H9 (cell line): ENCODE measurements at regions not wholly inside any gene's neighbourhood (a gene's known extent, or its start where the extent isn't known, plus 50 kb on each side); places are given as distances from the start of the nearest gene placed in this dataset.

Experiments
- DNase-seq: peaks from one replicate; pipeline ENCODE4 v3.0.0-alpha.2; 2017
- H2AFZ ChIP-seq: one replicate; pipeline ENCODE4 v1.6.1; 2013; ENCODE audit warnings: mild to moderate bottlenecking, low read length, control low read depth, moderate library complexity
- H2AK5ac ChIP-seq: 2 replicates; pipeline ENCODE4 v1.6.1; 2013; ENCODE audit warnings: low read length, control low read depth, mixed read lengths; ENCODE audit not compliant: insufficient read length
- H2BK120ac ChIP-seq: one replicate; pipeline ENCODE4 v1.6.1; 2013; ENCODE audit warnings: low read depth, mild to moderate bottlenecking, low read length, control low read depth, inconsistent platforms; ENCODE audit not compliant: poor library complexity, severe bottlenecking
- H2BK12ac ChIP-seq: 2 replicates; pipeline ENCODE4 v1.6.1; 2013; ENCODE audit warnings: low read length, control low read depth, mixed read lengths, low read depth; ENCODE audit not compliant: insufficient read length
- H2BK15ac ChIP-seq: 2 replicates; pipeline ENCODE4 v1.6.1; 2013; ENCODE audit warnings: low read depth, low read length, control low read depth
- H2BK20ac ChIP-seq: one replicate; pipeline ENCODE4 v1.6.1; 2013; ENCODE audit warnings: low read depth, mild to moderate bottlenecking, low read length, control low read depth, inconsistent platforms; ENCODE audit not compliant: poor library complexity, severe bottlenecking
- H2BK5ac ChIP-seq: 2 replicates; pipeline ENCODE4 v1.6.1; 2013; ENCODE audit warnings: low read length, control low read depth, mixed read lengths; ENCODE audit not compliant: insufficient read length
- H3K14ac ChIP-seq: 2 replicates; pipeline ENCODE4 v1.6.1; 2013; ENCODE audit warnings: low read length, control low read depth; ENCODE audit not compliant: insufficient read depth
- H3K18ac ChIP-seq: 2 replicates; pipeline ENCODE4 v1.6.1; 2013; ENCODE audit warnings: low read depth, mild to moderate bottlenecking, mixed read lengths, low read length, control low read depth; ENCODE audit not compliant: insufficient read length
- H3K23ac ChIP-seq: 2 replicates; pipeline ENCODE4 v1.6.1; 2013; ENCODE audit warnings: low read length, control low read depth, mixed read lengths, low read depth; ENCODE audit not compliant: insufficient read length
- H3K23me2 ChIP-seq: 2 replicates; pipeline ENCODE4 v1.6.1; 2013; ENCODE audit warnings: low read depth, mild to moderate bottlenecking, mixed read lengths, low read length, control low read depth; ENCODE audit not compliant: insufficient read length, poor library complexity, severe bottlenecking
- H3K27ac ChIP-seq: 2 replicates; pipeline ENCODE4 v1.5.1; 2013; ENCODE audit warnings: low read length, control low read depth, mixed read lengths, low read depth; ENCODE audit not compliant: insufficient read length
- H3K27me3 ChIP-seq: 2 replicates; pipeline ENCODE4 v1.6.1; 2013; ENCODE audit warnings: low read length, control low read depth, inconsistent platforms; ENCODE audit not compliant: insufficient read depth
- H3K4ac ChIP-seq: 2 replicates; pipeline ENCODE4 v1.6.1; 2013; ENCODE audit warnings: low read depth, mild to moderate bottlenecking, control low read depth, inconsistent platforms, low read length, moderate library complexity
- H3K4me1 ChIP-seq: 2 replicates; pipeline ENCODE4 v1.6.1; 2013; ENCODE audit warnings: low read length, control low read depth, inconsistent platforms; ENCODE audit not compliant: insufficient read depth
- H3K4me2 ChIP-seq: 2 replicates; pipeline ENCODE4 v1.6.1; 2013; ENCODE audit warnings: low read length, control low read depth, mixed read lengths; ENCODE audit not compliant: insufficient read length, insufficient read depth
- H3K56ac ChIP-seq: 2 replicates; pipeline ENCODE4 v1.6.1; 2013; ENCODE audit warnings: low read depth, mild to moderate bottlenecking, mixed read lengths, low read length, control low read depth; ENCODE audit not compliant: insufficient read length
- H3K79me1 ChIP-seq: 2 replicates; pipeline ENCODE4 v1.6.1; 2013; ENCODE audit warnings: low read depth, mild to moderate bottlenecking, moderate library complexity, low read length, control low read depth, inconsistent platforms; ENCODE audit not compliant: insufficient read depth, poor library complexity, severe bottlenecking
- H3K79me2 ChIP-seq: 2 replicates; pipeline ENCODE4 v1.6.1; 2013; ENCODE audit warnings: low read length, control low read depth, inconsistent platforms; ENCODE audit not compliant: insufficient read depth
- H3K9ac ChIP-seq: 2 replicates; pipeline ENCODE4 v1.6.1; 2013; ENCODE audit warnings: low read length, control low read depth, mixed read lengths; ENCODE audit not compliant: insufficient read length; ENCODE audit errors: extremely low read depth
- H3K9me3 ChIP-seq: one replicate; pipeline ENCODE4 v1.6.1; 2013; ENCODE audit warnings: low read depth, low read length, inconsistent platforms; ENCODE audit not compliant: control insufficient read depth
- H3T11ph ChIP-seq: one replicate; pipeline ENCODE4 v1.6.1; 2013; ENCODE audit warnings: mild to moderate bottlenecking, low read length, control low read depth, inconsistent platforms
- H4K20me1 ChIP-seq: one replicate; pipeline ENCODE4 v1.6.1; 2013; ENCODE audit not compliant: control insufficient read depth, insufficient read length, insufficient read depth
- H4K5ac ChIP-seq: 2 replicates; pipeline ENCODE4 v1.6.1; 2013; ENCODE audit warnings: low read depth, mild to moderate bottlenecking, mixed read lengths, low read length, control low read depth; ENCODE audit not compliant: insufficient read length
- H4K8ac ChIP-seq: replicated peaks from 2 replicates; pipeline ENCODE4 v1.6.1; 2013; ENCODE audit warnings: low read length, control low read depth, mixed read lengths, low read depth; ENCODE audit not compliant: insufficient read length
- H4K91ac ChIP-seq: 2 replicates; pipeline ENCODE4 v1.6.1; 2013; ENCODE audit warnings: low read depth, mild to moderate bottlenecking, moderate library complexity, mixed read lengths, low read length, control low read depth; ENCODE audit not compliant: insufficient read length
- H3K27ac Mint-ChIP-seq, 3 experiments: 2 replicates in 2 of 3; 3 replicates in 1 of 3; pipeline ENCODE4 v1.8.0; 2020 to 2021; ENCODE audit warnings: mixed read lengths in 3 of 3, mild to moderate bottlenecking in 1 of 3, moderate library complexity in 1 of 3
- H3K27me3 Mint-ChIP-seq: 2 replicates; pipeline ENCODE4 v1.8.0; 2021; ENCODE audit warnings: low read depth, mild to moderate bottlenecking, moderate library complexity, mixed read lengths
- H3K36me3 Mint-ChIP-seq, 3 experiments: 2 replicates in 2 of 3; 3 replicates in 1 of 3; pipeline ENCODE4 v1.8.0; 2020 to 2021; ENCODE audit warnings: low read depth in 3 of 3, mixed read lengths in 3 of 3; ENCODE audit not compliant: insufficient read depth in 1 of 3
- H3K4me1 Mint-ChIP-seq, 2 experiments: 2 replicates each; pipeline ENCODE4 v1.8.0; 2020; ENCODE audit warnings: mixed read lengths in 2 of 2
- H3K4me3 Mint-ChIP-seq, 2 experiments: 2 replicates in 1 of 2; 3 replicates in 1 of 2; pipeline ENCODE4 v1.8.0; 2020 to 2021; ENCODE audit warnings: mild to moderate bottlenecking in 2 of 2, mixed read lengths in 2 of 2, moderate library complexity in 1 of 2
- H3K9me3 Mint-ChIP-seq, 2 experiments: 2 replicates in 1 of 2; 3 replicates in 1 of 2; pipeline ENCODE4 v1.8.0; 2020; ENCODE audit warnings: mild to moderate bottlenecking in 2 of 2, mixed read lengths in 2 of 2, moderate library complexity in 1 of 2
- CTCF ChIP-seq: fragments of 200-600 bp; sonication (generic); conservative IDR thresholded peaks from 3 replicates; pipeline ENCODE4 v1.8.0; 2021; ENCODE audit warnings: antibody characterized with exemption, mild to moderate bottlenecking
- WGBS: extraction: QIAGEN DNeasy Blood & Tissue Kit; methylation state at CpG from one replicate; pipeline ENCODE4 v1.1.7; 2013; ENCODE audit warnings: missing lambda C conversion rate, low lambda C conversion rate, mixed read lengths; ENCODE audit not compliant: insufficient read length; ENCODE audit errors: extremely low coverage; 5-methylcytosine and 5-hydroxymethylcytosine counted together

- Histone ChIP-seq H3T11ph (no peak overlapping the region), H3K23ac (no peak overlapping the region), H2BK20ac (no peak overlapping the region), H3K4ac (no peak overlapping the region), H3K23me2 (no peaks in the 10 kb centered on the region), H3K27ac (no peak overlapping the region), H2BK120ac (no peak overlapping the region), H2AFZ (no peak overlapping the region), H3K9ac (no peak overlapping the region), H4K8ac (no peak overlapping the region), H3K79me1 (no peaks in the 10 kb centered on the region), H2BK15ac (no peak overlapping the region), H3K27me3 (no peaks in the 10 kb centered on the region), H3K4me2 (no peak overlapping the region), H3K56ac (no peak overlapping the region), H3K18ac (no peak overlapping the region), H3K4me1 (no peaks in the 10 kb centered on the region), H3K9me3 (no peaks in the 10 kb centered on the region), H2AK5ac (no peak overlapping the region), H4K5ac (no peak overlapping the region), H3K14ac (no peak overlapping the region), H4K20me1 (no peaks in the 10 kb centered on the region), H2BK5ac (no peak overlapping the region), H2BK12ac (no peak overlapping the region), H3K79me2 (no peaks in the 10 kb centered on the region), H4K91ac (no peak overlapping the region)
- no peaks in the 10 kb centered on the region for H3K4me1 Mint-ChIP-seq
- H3K4me3 Mint-ChIP-seq, result no peak overlapping the region
- no peaks in the 10 kb centered on the region; a peak in 1 of 7 replicates for H3K36me3 Mint-ChIP-seq
- peaks cover 2 to 5% of the 10 kb centered on the region in 2 experiments; a peak in 4 of 5 replicates for H3K9me3 Mint-ChIP-seq
- no peaks in the 10 kb centered on the region for H3K27me3 Mint-ChIP-seq
- H3K27ac Mint-ChIP-seq, result no peak overlapping the region
- no CpG with 5 or more reads among the region's 4 CpGs for WGBS
- no peak for DNase-seq
- TF ChIP-seq CTCF, result no peak
Observed at GRCh38 chr12:78519422-78519821, 345.2 kb upstream of the SYT1 start.
